ENCODE measurements at regions not wholly inside any gene's neighbourhood (a gene's known extent, or its start where the extent isn't known, plus 50 kb on each side); places are given as distances from the start of the nearest gene placed in this dataset.

DNA sequence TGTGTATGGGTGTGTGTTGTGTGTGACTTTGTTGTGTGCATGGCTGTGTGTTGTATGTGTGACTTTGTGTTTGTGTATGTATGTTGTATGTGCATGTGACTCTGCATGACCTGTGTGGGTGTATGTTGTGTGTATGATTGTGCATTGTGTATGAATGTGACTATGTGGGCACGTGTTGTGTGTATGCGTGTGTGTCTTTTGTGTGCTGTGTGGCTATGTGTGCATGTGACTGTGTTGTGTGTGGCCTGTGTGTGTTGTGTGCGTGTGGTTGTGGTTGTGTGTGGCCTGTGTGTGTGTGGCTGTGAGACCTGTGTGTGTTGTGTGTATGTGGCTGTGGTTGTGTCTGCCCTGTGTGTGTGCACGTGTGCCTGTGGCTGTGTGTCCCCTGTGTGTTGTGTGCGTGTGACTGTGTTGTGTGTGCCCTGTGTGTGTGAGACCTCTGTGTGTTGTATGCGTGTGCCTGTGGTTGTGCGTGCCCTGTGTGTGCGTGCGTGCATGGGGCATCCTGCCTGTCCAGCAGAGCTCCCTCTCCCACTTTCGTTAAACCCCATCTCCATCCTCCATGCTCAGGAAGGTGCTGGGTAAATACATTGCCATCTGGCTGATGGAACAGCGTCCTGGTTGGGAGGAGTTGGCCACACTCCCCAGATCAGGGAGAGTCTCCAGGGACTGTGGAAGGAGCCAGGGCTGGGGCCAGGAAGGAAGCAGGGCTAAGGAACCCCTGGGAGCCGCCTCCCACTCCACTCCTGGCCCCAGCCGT lies 90.1 kb upstream of the GSE1 start:
- Histone ChIP-seq H4K8ac (ENCODE audit: low read depth, low read length) (peak overlapping the region; percentile 3), H2BK5ac (ENCODE audit: low read depth, low read length, poor library complexity) (peak overlapping the region; percentile 65), H2AFZ (ENCODE audit: insufficient read depth, low read length, poor library complexity) (peak overlapping the region; percentile 13), H3K79me2 (ENCODE audit: control insufficient read depth, insufficient read depth, low read length, poor library complexity) (peaks cover 10% of the 10 kb centered on the region), H3K27me3 (ENCODE audit: insufficient read depth, low read length) (no peaks in the 10 kb centered on the region), H3K9ac (ENCODE audit: low read length) (no peak overlapping the region), H3K36me3 (ENCODE audit: control insufficient read depth in 1 of 2, insufficient read depth in 2 of 2, low read length in 2 of 2) (no peaks in the 10 kb centered on the region), H2BK120ac (ENCODE audit: insufficient read depth, low read length, poor library complexity) (peak overlapping the region; percentile 40), H3K23ac (ENCODE audit: low read length) (no peak overlapping the region), H3K4me2 (ENCODE audit: low read length) (no peak overlapping the region), H3K27ac (ENCODE audit: low read depth, low read length) (peak overlapping the region; percentile 70), H4K12ac (ENCODE audit: low read depth, low read length) (peak overlapping the region; percentile 12), H3K4ac (ENCODE audit: low read depth, low read length) (peak overlapping the region; percentile 3), H3K4me3 (ENCODE audit: low read depth, low read length) (peak overlapping the region; percentile 40), H2AK5ac (ENCODE audit: low read length) (peak overlapping the region; percentile 37), H2BK12ac (ENCODE audit: low read length) (peak overlapping the region; percentile 44), H3K9me3 (ENCODE audit: insufficient read depth, low read depth, low read length) (peaks cover 5% of the 10 kb centered on the region), H3K4me1 (ENCODE audit: control insufficient read depth in 1 of 2, insufficient read depth in 2 of 2, low read length in 2 of 2) (peaks cover 56 to 57% of the 10 kb centered on the region in 2 experiments), H3K79me1 (ENCODE audit: low read length) (peaks cover 57% of the 10 kb centered on the region), H4K91ac (ENCODE audit: low read depth, low read length) (peak overlapping the region; percentile 97), H3K18ac (ENCODE audit: low read length) (peak overlapping the region; percentile 60), H3K14ac (ENCODE audit: low read length) (peak overlapping the region; percentile 40)
- peak; percentile 50 to 67 for DNase-seq
- WGBS (ENCODE audit: extremely low coverage, insufficient coverage, insufficient read length), result no CpG with 5 or more reads among the region's 13 CpGs

DNA sequence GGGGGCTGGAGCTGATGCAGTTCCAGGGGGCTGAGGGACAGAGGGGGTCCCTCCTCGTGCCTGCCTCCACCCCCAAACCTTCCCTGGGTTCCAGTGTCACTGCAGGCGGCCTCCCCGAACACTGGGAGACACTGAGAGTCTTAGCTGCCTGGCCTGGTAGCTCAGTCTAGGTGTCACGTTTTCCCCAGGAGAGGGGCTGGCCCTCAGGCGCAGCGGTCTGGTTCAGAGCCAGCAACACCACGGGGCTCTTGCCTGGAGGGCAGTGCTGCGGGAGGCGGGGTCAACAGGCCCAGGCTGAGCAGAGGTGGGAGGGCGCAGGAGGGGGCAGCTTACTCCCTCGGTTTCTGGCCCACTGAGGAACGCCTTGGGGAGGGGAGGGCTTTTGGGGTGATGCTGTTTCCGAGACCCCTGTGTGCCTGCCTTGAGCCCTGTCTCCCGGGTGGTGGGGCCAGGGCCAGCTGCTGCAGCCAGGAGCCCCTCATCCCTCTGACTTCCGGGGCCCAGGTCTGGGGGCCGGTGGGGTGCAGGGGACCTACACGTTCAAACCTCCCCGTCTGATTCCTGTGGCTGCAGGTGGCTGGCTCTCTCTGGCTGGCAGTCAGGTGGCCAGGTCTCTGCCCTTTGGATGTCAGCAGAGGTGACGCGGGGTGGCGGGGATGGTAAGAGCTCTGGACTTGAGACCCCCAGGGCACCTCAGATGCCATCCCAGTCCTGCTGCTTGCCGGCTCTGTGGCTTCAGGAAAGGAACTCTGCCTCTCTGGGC lies 89.3 kb upstream of the GSE1 start:
- peak overlapping the region; percentile 40 for H2BK120ac ChIP-seq (ENCODE audit: insufficient read depth, low read length, poor library complexity)
- peaks cover 56 to 57% of the 10 kb centered on the region in 2 experiments for H3K4me1 ChIP-seq (ENCODE audit: control insufficient read depth in 1 of 2, insufficient read depth in 2 of 2, low read length in 2 of 2)
- peak overlapping the region; percentile 57 for H2AFZ ChIP-seq (ENCODE audit: insufficient read depth, low read length, poor library complexity)
- peak overlapping the region; percentile 73 for H3K18ac ChIP-seq (ENCODE audit: low read length)
- peak overlapping the region; percentile 85 for H3K27ac ChIP-seq (ENCODE audit: low read depth, low read length)
- DNase-seq, result peak; percentile 96
- H4K8ac ChIP-seq (ENCODE audit: low read depth, low read length), result peak overlapping the region; percentile 73
- peaks cover 5% of the 10 kb centered on the region for H3K9me3 ChIP-seq (ENCODE audit: insufficient read depth, low read depth, low read length)
- H4K91ac ChIP-seq (ENCODE audit: low read depth, low read length), result peak overlapping the region; percentile 97
- WGBS (ENCODE audit: extremely low coverage, insufficient coverage, insufficient read length), result no CpG with 5 or more reads among the region's 22 CpGs
- H2AK5ac ChIP-seq (ENCODE audit: low read length), result peak overlapping the region; percentile 49
- H3K79me2 ChIP-seq (ENCODE audit: control insufficient read depth, insufficient read depth, low read length, poor library complexity), result peaks cover 10% of the 10 kb centered on the region
- H3K36me3 ChIP-seq (ENCODE audit: control insufficient read depth in 1 of 2, insufficient read depth in 2 of 2, low read length in 2 of 2), result no peaks in the 10 kb centered on the region
- H3K23ac ChIP-seq (ENCODE audit: low read length), result no peak overlapping the region
- H4K12ac ChIP-seq (ENCODE audit: low read depth, low read length), result peak overlapping the region; percentile 17
- no peak overlapping the region for H3K9ac ChIP-seq (ENCODE audit: low read length)
- peaks cover 57% of the 10 kb centered on the region for H3K79me1 ChIP-seq (ENCODE audit: low read length)
- H3K14ac ChIP-seq (ENCODE audit: low read length), result peak overlapping the region; percentile 40
- no peak overlapping the region for H3K4me3 ChIP-seq (ENCODE audit: low read depth, low read length)
- H3K4me2 ChIP-seq (ENCODE audit: low read length), result no peak overlapping the region
- H3K4ac ChIP-seq (ENCODE audit: low read depth, low read length), result peak overlapping the region; percentile 59
- H3K27me3 ChIP-seq (ENCODE audit: insufficient read depth, low read length), result no peaks in the 10 kb centered on the region
- peak overlapping the region; percentile 60 for H2BK12ac ChIP-seq (ENCODE audit: low read length)
- peak overlapping the region; percentile 88 for H2BK5ac ChIP-seq (ENCODE audit: low read depth, low read length, poor library complexity)

DNA sequence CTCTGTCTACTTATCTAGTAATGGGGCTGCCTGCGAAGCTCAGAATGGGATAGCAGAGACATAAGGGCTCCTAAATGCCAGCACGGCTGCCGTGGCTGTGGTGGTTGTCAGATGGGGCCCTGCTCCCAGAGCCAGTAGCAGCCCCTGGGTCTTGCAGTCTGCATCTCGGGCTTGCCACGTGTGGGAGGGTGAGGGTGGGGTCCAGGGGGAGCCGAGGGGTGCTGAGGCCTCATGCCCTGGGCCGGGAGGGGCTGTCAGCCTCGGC lies 88.8 kb upstream of the GSE1 start:
- peak overlapping the region; percentile 57 for H2AFZ ChIP-seq (ENCODE audit: insufficient read depth, low read length, poor library complexity)
- H3K4me2 ChIP-seq (ENCODE audit: low read length), result no peak overlapping the region
- H3K18ac ChIP-seq (ENCODE audit: low read length), result peak overlapping the region; percentile 73
- peaks cover 56 to 57% of the 10 kb centered on the region in 2 experiments for H3K4me1 ChIP-seq (ENCODE audit: control insufficient read depth in 1 of 2, insufficient read depth in 2 of 2, low read length in 2 of 2)
- WGBS (ENCODE audit: extremely low coverage, insufficient coverage, insufficient read length), result no CpG with 5 or more reads among the region's 8 CpGs
- peak overlapping the region; percentile 60 for H2BK12ac ChIP-seq (ENCODE audit: low read length)
- H3K23ac ChIP-seq (ENCODE audit: low read length), result no peak overlapping the region
- no peak overlapping the region for H4K12ac ChIP-seq (ENCODE audit: low read depth, low read length)
- no peak overlapping the region for H3K4me3 ChIP-seq (ENCODE audit: low read depth, low read length)
- no peaks in the 10 kb centered on the region for H3K36me3 ChIP-seq (ENCODE audit: control insufficient read depth in 1 of 2, insufficient read depth in 2 of 2, low read length in 2 of 2)
- peaks cover 10% of the 10 kb centered on the region for H3K79me2 ChIP-seq (ENCODE audit: control insufficient read depth, insufficient read depth, low read length, poor library complexity)
- no peaks in the 10 kb centered on the region for H3K27me3 ChIP-seq (ENCODE audit: insufficient read depth, low read length)
- H2BK120ac ChIP-seq (ENCODE audit: insufficient read depth, low read length, poor library complexity), result peak overlapping the region; percentile 40
- peak overlapping the region; percentile 49 for H2AK5ac ChIP-seq (ENCODE audit: low read length)
- peak overlapping the region; percentile 85 for H3K27ac ChIP-seq (ENCODE audit: low read depth, low read length)
- H3K4ac ChIP-seq (ENCODE audit: low read depth, low read length), result peak overlapping the region; percentile 59
- H4K91ac ChIP-seq (ENCODE audit: low read depth, low read length), result peak overlapping the region; percentile 97
- peaks cover 57% of the 10 kb centered on the region for H3K79me1 ChIP-seq (ENCODE audit: low read length)
- peak overlapping the region; percentile 88 for H2BK5ac ChIP-seq (ENCODE audit: low read depth, low read length, poor library complexity)
- peaks cover 5% of the 10 kb centered on the region for H3K9me3 ChIP-seq (ENCODE audit: insufficient read depth, low read depth, low read length)
- H4K8ac ChIP-seq (ENCODE audit: low read depth, low read length), result peak overlapping the region; percentile 73
- DNase-seq, result peak; percentile 83
- H3K14ac ChIP-seq (ENCODE audit: low read length), result peak overlapping the region; percentile 40
- no peak overlapping the region for H3K9ac ChIP-seq (ENCODE audit: low read length)

DNA sequence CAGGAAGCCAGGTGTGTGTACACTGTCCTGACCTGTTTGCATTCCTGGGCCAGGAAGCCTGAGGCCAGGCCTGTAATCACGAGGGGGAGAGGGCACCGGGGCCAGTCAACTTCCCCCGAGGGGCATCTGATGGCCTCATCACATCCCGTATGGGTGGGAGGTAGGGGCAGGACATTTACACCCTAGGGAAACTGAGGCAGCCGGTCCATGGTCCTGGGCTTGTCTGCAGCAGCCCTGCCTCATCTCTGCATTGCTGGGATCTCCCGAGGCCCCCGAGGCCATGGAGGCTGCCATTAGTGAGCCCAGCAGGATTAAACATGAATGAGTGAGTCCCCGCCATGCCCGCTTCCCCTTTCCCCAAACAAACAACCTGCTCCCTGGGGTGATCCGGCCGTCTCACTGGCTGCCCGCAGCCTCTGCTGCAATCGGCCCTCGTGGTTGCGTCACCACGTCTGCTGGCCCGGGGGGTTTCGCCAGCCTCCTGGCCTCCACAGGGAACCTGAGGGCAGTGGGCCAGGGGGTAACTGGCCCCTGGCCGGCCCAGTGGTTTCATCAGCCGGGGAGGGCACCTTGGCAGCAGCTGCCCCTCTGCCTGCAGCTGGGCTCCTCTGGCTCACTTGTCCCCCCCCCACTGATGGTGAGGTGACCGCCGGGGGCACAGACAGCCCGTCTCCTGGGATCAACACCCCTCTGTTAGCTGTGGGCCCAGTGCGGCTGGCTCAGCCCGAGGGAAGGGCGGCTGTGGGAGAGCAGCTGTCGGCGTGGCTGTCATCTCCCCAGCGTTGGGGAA lies 88.3 kb upstream of the GSE1 start:
- Histone ChIP-seq H3K79me2 (ENCODE audit: control insufficient read depth, insufficient read depth, low read length, poor library complexity) (peaks cover 10% of the 10 kb centered on the region), H2BK12ac (ENCODE audit: low read length) (peak overlapping the region; percentile 53), H2BK120ac (ENCODE audit: insufficient read depth, low read length, poor library complexity) (peak overlapping the region; percentile 87), H2BK5ac (ENCODE audit: low read depth, low read length, poor library complexity) (peak overlapping the region; percentile 83), H3K4me1 (ENCODE audit: control insufficient read depth in 1 of 2, insufficient read depth in 2 of 2, low read length in 2 of 2) (peaks cover 56 to 59% of the 10 kb centered on the region in 2 experiments), H3K79me1 (ENCODE audit: low read length) (peaks cover 57% of the 10 kb centered on the region), H3K36me3 (ENCODE audit: control insufficient read depth in 1 of 2, insufficient read depth in 2 of 2, low read length in 2 of 2) (no peaks in the 10 kb centered on the region), H3K18ac (ENCODE audit: low read length) (peak overlapping the region; percentile 77), H2AFZ (ENCODE audit: insufficient read depth, low read length, poor library complexity) (peak overlapping the region; percentile 57), H3K4me2 (ENCODE audit: low read length) (no peak overlapping the region), H3K9me3 (ENCODE audit: insufficient read depth, low read depth, low read length) (peaks cover 5% of the 10 kb centered on the region), H4K12ac (ENCODE audit: low read depth, low read length) (peak overlapping the region; percentile 39), H3K23ac (ENCODE audit: low read length) (no peak overlapping the region), H3K9ac (ENCODE audit: low read length) (no peak overlapping the region), H2AK5ac (ENCODE audit: low read length) (peak overlapping the region; percentile 60), H3K27ac (ENCODE audit: low read depth, low read length) (peak overlapping the region; percentile 85), H4K8ac (ENCODE audit: low read depth, low read length) (peak overlapping the region; percentile 73), H3K4ac (ENCODE audit: low read depth, low read length) (peak overlapping the region; percentile 44), H3K14ac (ENCODE audit: low read length) (peak overlapping the region; percentile 76), H3K27me3 (ENCODE audit: insufficient read depth, low read length) (no peaks in the 10 kb centered on the region), H3K4me3 (ENCODE audit: low read depth, low read length) (no peak overlapping the region), H4K91ac (ENCODE audit: low read depth, low read length) (peak overlapping the region; percentile 97)
- WGBS (ENCODE audit: extremely low coverage, insufficient coverage, insufficient read length), result no CpG with 5 or more reads among the region's 29 CpGs
- DNase-seq, result peak; percentile 98 to 99

Measured in trophoblast cell (in vitro differentiated cells and primary cell).